DMS153 (cell line): ENCODE measurements at regions not wholly inside any gene's neighbourhood (a gene's known extent, or its start where the extent isn't known, plus 50 kb on each side); places are given as distances from the start of the nearest gene placed in this dataset.

Experiments
- DNase-seq: peaks from one replicate; lab custom pipeline; 2025; lab: John Stamatoyannopoulos, UW

GRCh38 chr11:26093206-26093605 lies 238.7 kb upstream of the ANO3 start:
- DNase-seq, result no peak

- DNase-seq, result no peak
Measured at GRCh38 chr11:26095340-26095739, 236.6 kb upstream of the ANO3 start.

DNA sequence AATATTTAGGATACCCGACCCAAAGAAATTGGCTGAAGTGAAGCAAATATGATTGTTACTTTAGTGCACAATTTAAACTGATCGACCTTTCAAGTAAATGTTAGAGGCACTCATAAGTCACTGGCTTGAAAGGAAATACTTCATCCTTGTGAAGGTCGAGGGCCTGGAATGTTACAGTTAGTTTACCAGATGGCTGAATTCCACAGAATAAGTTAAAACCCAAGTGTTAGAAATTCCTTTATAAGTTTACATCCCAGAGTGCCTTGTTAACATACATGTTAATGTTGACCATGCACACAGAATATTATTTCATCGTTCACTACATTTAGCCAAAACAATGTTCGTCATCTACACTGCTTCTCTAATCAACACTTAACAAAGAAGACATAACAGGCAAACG lies 235.5 kb upstream of the ANO3 start:
- DNase-seq, result no peak

GRCh38 chr11:26102325-26102724 lies 229.6 kb upstream of the ANO3 start:
- no peak for DNase-seq

DNA sequence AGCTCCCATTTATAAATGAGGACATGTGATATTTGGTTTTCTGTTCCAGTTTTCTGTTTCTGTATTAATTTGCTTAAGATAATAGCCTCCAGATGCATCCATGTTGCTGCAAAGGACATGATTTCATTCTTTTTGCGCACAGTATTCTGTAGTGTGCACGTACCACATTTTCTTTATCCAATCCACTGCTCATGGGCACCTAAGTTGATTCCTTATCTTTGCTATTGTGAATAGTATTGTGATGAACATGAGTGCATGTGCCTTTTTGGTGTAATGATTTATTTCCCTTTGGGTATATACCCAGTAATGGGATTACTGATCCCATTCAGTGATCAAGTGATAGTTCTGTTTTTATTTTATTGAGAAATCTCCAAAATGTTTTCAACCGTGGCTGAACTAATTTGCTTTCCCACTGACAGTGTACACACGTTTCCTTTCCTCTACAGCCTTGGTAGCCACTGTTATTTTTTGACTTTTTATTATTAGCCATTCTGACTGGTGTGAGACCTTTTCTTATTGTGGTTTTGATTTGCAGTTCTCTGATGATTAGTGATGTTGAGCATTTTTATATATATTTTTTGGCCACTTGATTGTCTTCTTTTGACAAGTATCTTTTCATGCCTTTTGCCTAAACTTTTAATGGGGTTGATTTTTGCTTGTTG lies 226.0 kb upstream of the ANO3 start:
- DNase-seq, result no peak

DNA sequence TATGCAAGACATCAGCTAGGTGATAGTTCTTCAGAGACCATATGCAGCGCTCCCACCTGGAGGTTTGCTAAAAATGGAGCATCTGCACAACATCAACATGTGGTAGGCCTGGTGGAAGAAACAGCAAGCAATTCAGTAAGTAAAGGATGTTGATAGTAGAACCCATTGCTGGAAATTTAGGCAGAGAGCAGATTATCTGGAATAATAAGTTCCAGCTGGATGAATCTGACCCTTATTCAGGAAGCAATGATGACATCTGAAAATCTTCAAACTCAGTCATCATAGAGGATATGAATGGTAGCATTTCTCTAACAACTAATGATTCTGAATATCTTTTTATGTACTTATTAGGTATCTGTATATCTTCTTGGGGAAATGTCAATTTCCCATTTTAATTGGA lies 225.2 kb upstream of the ANO3 start:
- no peak for DNase-seq

DNA sequence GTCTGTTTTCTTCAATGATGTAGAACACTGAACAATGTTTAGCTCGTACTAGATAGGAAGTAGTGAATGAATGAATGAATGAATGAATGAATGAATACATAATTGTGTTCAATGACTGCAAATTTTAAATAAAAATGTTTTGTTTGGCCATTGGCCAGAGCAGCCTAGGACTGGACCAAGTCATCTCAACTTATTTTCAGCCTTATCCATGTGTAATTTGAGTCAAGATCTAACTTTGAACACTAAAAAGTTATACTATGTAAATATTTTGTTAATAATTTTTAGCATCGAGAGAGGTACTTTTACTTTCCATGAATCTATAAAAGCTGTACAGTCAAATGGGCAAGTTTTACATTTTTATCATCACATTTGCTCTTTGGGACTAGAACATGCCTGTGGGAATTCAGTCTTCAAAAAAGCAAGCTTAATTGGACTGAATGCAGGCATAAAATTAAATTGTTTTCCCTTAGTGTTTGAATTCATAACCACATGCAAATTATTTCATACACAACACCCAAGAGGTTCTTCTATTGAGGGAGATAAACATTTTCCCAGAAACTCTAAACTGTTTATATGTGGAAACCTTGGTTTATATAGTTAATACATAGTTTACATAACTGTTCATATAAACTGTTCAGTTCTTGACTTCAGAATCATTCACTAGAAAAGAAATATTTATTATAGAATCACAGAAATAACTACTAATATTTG lies 222.1 kb upstream of the ANO3 start:
- no peak for DNase-seq

- DNase-seq, result no peak
Measured at GRCh38 chr11:26112264-26112663, 219.7 kb upstream of the ANO3 start.

DNA sequence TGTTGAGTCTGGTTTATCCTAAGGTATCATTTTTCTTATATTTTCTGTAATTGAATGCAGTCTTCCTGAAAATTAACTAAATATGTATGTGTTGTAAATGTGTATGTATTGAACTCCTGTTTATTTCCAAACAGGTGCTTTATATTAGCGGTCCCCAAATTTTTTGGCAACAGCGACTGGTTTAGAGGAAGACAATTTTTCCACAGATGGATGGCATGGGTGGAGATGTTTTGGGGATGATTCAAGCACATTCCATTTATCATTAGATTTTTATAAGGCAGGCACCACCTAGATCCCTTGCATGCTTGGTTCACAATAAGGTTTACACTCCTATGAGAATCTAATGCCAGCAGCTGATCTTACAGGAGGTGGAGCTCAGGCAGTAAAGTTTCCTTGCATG lies 210.5 kb upstream of the ANO3 start:
- no peak for DNase-seq

- DNase-seq, result no peak
Measured at GRCh38 chr11:26126741-26127140, 205.2 kb upstream of the ANO3 start.

DNA sequence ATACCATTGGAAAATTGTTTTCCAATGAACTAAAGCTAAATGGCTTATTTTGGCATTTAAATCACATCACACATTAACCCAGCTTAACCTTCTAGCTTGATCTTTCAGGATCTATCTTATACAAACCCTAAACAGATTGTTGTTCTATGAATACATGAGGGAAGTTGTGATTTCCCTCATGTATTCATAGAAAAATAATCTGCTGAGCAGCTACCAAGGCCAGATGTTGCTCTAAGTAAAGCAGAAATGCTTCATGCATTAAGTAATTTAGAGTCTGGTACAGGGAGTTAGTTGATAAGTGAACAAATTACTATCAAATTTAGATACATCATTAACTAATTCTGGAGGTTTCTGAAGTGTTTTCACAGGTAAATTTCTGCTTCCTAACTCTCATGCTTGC lies 204.6 kb upstream of the ANO3 start:
- DNase-seq, result no peak

- no peak for DNase-seq
Measured at GRCh38 chr11:26131406-26131805, 200.5 kb upstream of the ANO3 start.

DNA sequence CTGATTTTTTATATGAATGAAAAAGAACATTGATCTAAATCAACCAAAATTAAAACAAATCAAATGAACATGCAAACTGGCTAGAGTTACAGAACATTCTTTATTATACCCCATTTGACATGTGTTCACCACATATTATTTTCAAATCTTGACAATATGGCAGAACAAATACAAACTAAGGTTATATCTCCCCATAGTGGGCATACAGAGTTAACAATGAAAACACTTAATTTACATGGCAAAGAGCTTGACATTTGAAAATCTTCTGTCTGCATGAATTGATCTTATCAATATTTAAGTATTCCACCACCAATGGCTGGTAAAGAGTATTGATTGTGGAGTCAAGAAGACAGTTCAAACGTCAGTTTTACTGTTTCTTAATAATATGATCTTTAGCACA lies 197.9 kb upstream of the ANO3 start:
- DNase-seq, result no peak

DNA sequence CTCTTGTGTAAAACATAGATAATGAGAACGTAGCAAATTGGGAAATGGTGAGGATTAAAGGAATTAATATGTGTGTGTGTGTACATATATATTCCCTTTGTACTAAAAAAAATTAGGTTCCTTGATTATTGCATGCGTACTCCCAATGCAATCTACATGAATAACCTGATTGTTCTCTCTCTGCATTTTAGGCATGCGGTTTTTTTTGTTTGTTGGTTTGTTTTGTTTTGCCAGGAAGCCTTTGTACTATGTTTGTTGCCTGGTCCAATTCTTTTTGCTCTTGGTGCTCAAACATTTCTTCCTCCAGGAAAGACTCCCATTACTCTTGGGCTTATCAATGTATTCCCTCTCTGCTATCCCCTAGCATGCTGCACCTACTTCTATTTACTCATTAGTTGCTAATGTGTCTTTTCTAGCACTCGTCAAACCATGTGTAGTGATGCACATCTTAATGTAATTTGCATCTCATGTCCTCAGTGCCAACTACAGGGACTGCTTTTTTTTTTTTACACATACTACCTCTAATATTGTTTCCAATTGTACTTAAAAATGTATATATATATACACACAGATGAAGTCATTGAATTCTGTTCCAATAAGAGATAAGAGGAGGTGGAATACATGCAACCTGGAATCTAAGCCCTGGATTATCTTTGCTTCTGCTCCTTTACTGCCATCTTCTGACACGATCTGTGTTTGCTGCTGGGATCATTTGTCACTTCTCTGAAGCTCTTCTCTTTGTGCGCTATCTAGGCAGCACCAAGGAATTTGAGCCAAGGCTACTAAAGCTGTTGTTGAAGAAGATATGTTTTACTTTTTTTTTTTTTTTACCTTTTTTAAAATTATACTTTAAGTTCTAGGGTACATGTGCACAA lies 197.2 kb upstream of the ANO3 start:
- DNase-seq, result no peak

- no peak for DNase-seq
Measured at GRCh38 chr11:26137651-26138050, 194.3 kb upstream of the ANO3 start.

DNA sequence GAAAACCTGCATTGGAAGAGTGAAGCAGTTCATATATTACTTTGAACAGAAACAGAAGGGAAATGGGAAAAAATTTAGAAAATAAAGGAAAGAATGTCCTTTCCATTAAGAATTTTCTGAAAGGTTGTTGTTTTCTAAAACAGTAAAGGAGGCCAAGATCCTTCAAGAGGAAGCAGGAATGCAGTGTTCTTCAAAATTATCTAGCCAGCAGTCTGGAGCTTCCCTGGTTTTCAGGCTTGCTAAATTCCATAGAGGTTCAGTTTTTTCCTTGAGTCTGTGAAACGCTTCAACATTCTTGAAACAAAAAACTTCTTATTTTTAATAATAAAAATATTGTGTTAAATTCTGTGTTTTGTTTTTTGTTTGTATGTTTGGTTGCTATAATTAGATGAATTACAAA lies 189.0 kb upstream of the ANO3 start:
- no peak for DNase-seq

GRCh38 chr11:26143566-26144290 lies 188.2 kb upstream of the ANO3 start:
- no peak for DNase-seq

DNA sequence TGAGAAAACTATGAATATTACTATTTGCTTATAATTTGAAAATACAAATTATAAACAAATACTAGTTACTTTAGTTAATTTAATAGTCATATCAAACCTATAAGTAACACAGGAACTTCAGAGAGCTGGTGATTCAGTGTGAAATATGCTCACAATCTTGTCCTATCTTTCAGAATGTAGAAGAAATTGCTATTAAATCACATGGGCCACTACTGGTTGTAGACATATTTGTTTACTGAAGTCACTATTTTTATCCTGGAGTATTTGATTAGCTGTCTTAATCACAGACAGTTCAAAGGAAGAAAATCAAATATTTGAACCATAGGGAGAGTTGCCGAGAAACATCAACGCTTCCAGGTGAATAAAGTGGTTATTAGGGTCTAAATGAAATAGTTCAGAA lies 187.6 kb upstream of the ANO3 start:
- no peak for DNase-seq

DNA sequence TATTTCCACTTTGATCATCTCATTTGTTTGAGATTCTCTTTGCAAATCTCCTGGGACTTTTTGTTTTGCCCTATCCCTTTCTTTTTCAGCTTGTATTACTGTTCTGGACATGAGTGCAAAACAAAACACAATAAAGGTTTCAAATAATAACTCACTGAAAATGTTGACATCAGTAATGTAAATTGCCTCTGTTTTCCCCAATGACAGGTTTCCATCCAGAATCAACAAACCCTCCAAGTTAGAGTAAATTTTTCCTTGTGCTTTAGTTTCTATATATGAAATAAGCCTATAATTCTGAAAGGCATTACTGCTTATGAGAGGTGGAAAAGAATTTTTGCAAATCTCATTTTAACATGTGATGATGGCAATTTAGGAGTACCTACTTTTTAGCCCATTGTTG lies 187.0 kb upstream of the ANO3 start:
- no peak for DNase-seq

- DNase-seq, result no peak
Measured at GRCh38 chr11:26149585-26149984, 182.3 kb upstream of the ANO3 start.

GRCh38 chr11:26150031-26150430 lies 181.9 kb upstream of the ANO3 start:
- DNase-seq, result no peak

DNA sequence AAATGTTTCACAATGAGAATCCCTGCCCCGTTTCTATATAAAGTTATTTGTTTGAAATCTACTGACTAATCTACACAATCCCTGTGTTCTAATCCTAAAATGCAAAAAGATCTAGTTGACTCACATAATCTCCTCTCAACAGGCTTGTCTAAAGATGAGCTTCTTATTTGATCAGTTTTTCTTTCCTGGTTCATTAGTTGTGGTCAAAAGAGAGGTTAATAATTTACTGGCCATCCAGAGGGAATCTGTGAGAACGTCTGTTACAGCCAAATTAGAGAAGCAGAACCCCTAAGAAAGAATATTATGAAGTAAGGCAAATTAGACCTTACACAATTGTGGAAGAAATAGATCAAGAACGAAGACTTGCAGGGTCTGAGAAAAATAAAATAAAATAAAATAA lies 173.7 kb upstream of the ANO3 start:
- DNase-seq, result no peak
